Right lung (tissue), 2 donors: ENCODE measurements at regions not wholly inside any gene's neighbourhood (a gene's known extent, or its start where the extent isn't known, plus 50 kb on each side); places are given as distances from the start of the nearest gene placed in this dataset.
"Not testable (repeated sequence)": the region's sequence is repeated elsewhere in the genome, so short reads cannot be mapped to it uniquely, and the experiment has no call there.

Experiments used
- DNase-seq, 2 donors: peaks; one replicate each; pipeline ENCODE4 v3.0.0-alpha.2; 2013

DNA sequence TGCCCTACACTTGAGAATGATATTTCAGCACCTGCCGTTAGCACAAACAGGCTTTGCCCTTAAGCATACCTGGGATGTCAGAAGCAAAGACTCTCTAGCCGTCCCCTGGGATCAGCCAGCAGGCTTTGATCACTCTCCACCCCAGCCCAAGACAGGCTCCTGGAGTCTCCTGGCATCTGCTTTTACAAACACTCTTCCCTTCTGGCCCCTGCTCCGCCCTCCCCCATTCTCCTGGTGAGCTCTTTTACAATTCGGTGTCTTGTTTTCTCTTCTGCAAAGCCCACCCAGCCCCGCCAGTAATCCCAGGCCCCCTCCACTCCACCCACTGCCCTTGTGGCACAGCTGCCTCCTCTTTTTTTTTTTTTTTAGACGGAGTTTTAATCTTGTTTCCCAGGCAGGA, 50.4 kb downstream of the KATNIP start:
- no peak for DNase-seq

DNA sequence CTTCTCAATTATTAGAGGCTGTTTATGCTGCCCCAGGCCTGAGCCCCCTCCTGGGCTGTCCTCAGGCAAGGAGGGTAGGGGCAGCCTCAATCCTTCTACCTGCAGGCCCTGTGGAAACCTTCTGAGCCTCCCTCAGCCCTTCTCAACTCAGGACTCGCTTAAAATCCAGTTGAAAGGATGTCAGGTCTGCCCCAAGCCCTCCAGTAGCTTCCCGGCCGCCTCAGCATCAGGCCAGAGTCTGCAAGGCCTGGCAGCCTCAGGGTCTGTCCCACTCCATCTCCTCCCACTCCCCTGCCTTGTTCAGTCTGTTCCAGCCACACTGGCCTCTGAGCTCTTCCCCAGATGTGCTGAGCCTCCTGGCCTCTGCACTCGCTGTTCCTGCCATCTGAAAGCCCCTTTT, 52.2 kb downstream of the KATNIP start:
- DNase-seq, result no peak

DNA sequence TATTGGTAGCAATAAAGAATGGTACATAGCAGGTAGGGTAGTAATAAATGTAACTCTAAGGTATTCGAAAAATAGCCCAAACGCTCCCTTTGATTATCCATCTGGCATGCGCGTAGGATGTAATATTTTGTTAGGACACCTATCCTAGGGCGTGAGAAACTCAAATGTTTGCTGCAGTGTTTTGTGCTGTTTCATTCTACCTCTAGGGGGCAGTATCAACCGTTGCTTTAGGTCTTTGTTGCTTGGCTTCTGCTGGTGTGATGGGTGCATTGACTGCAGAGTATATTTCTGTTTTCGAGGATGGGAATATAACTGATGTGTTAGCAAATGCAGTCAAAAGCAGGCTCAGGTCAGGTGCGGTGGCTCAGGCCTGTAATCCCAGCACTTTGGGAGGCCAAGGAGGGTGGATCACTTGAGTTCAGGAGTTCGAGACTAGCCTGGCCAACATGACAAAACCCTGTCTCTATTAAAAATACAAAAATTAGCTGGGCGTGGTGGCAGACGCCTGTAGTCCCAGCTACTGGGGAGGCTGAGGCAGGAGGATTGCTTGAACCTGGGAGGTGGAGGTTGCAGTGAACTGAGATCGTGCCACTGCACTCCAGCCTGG, 55.7 kb downstream of the KATNIP start:
- DNase-seq, result peak in 1 of 2 donors; percentile 48

DNA sequence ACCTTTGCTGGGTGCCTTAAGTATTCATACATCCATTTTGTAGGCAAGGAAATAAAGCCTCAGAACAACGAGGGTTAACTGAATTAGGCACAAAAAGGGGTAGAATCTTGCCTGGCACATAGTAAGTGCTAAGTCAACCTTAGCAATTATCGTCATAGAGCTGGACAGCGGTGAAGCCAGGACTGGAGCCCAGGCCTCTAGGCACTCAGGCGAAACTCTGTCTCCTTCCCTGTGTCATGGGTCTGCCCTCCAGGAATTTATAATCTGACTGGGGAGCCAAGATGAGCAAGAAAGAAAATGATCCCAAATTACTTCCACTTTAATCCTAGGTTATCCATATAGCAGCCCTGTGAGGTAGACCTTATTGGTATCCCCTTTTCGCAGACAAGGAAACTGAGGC, 61.4 kb downstream of the KATNIP start:
- no peak for DNase-seq

DNA sequence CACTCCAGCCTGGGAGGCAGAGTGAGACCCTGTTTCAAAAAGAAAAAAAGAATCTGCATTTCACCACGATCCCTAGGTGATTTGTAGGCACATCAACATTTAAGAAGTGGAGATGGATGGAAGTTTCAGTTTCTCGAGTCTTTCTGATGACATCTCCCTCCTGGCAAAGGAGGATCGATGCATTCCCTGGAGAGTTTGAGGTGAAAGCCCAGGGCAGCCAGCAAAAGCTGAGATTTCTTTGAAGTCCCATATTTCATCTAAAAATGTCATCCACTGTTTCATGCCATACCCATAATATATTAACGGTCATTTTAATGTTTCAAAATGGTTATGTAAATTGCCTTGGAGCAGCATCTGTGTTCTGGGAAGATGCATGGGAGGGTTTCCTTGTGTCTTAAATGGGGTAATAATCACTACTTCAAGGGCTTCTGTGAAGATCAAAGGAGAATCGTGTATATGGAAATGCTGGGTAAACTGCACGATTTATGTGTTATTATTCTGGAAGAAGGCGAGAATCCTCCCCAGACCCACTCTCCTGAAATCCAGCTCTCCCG, 63.4 kb downstream of the KATNIP start:
- DNase-seq, result no peak

DNA sequence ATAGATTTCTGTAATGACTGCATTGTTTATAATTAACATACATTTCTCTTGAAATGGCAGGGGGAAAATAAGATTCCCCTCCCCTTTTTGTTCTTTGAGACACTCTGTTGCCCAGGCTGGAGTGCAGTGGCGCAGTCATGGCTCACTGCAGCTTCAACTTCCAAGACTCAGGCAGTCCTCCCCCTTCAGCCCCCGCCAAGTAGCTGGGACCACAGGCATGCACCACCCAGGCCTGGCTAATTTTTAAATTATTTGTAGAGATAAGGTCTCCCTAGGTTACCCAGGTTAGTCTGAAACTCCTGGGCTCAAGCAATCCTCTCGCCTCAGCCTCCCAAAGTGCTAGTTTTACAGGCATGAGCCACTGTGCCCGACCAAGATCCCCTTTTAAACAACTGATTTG, 67.7 kb downstream of the KATNIP start:
- no peak for DNase-seq

DNA sequence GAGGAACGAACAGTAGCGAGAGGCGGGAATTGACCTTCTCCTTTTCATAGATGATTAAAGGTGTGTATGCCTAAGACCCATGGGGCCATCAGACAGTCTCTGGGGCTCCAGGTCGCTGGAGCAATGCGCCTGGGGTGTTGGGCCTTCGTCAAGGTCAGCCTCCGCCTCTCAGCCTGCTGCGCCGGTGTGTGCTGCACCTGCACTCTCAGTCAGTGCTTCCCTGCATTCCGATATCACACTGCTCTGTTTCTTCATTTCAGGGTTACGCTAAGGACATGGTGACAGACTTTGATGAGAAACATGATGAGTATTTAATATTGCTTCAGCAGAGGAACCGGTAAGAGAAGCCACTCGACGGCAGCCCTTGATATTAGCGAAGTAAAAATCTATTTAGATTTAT, 68.2 kb downstream of the KATNIP start:
- DNase-seq, result no peak

DNA sequence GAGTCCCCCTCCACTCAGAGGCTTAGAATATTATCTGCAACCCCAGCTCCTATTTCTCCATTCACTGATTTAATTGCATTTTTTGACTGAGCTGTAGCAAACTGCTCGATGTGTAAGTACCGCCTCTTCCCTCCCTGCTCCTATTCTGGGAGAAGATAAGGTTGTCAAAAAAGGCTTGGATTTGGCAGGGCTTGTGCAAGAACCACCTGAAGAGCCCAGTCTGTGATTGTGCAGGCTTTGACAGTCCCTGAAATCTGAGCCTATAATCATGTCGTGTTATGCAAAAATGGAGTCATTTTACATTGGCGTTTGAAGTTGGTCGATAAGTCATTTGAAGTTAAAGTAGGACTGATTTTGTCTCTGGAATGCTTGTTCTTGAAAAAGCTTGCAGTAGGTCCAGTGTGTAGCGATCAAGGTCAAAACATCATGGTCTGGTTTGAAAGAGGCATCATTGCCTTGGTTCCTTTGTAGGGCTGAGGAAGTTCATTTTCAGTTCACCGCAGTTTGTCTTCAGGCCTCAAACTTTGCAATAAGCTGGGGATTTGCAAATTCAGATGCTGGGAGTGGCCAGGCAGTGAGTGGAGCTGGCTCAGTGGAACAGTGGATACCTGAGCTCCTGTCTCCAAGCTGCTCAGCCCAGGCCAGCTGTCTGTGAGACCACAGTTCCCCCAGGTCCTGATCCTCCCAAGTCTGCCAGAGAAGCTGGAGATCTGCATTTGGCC, 68.8 kb downstream of the KATNIP start:
- no peak for DNase-seq

DNA sequence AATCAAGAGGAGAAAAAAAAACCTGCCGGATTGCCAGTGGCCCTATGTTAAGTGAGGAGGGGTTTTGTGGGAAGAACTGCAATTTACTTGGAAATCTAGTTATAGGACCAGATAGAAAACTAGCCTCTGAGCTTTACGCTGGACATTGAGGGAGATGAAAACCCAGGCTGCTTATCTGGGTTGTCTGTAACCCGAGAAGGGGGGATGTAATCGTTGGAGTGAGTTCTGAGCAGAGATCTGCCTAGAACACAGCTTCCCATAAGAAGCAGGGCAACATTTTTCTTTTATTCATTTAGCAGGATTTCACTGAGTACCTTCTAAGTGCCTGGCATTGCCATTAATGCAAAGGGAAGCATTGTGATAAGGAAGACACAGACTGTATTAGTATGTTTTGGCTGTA, 70.6 kb downstream of the KATNIP start:
- DNase-seq, result no peak

DNA sequence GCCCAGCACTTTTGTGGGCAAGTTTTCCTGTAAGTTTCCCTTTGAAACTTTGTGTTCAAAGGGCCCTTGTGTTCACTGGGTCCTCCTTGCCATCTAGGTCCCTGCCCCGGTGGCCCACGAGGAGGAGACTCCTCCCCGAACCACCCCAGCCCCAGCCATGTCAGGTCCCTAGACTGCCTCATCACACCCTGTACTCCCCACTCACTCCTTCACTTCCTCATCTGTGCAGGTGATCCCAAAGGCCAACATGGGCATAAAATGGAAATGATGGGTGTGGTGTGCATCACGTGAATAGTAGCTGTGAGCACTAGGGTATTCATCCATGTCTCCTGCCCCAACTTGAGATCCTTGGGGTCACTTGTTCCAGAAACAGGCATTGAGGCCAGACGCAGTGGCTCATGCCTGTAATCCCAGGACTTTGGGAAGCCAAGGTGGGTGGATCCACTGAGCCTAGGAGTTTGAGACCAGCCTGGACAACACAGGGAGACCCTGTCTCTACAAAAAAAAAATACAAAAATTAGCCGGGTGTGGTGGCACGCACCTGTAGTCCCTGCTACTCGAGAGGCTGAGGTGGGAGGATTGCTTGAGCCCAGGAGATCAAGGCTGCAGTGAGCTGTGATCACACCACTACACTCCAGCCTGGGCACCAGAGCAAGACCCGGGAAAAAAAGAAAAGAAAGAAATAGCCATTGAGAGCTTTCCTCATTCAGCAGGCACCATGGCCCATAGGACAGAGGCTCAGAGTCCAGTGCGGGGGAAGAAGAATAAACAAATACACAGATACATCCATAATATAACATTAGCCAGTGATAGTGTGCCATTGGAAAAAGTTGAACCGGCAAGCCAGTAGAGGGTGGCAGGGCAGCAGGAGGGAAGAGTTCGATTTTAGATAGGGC, 74.5 kb downstream of the KATNIP start:
- no peak for DNase-seq

DNA sequence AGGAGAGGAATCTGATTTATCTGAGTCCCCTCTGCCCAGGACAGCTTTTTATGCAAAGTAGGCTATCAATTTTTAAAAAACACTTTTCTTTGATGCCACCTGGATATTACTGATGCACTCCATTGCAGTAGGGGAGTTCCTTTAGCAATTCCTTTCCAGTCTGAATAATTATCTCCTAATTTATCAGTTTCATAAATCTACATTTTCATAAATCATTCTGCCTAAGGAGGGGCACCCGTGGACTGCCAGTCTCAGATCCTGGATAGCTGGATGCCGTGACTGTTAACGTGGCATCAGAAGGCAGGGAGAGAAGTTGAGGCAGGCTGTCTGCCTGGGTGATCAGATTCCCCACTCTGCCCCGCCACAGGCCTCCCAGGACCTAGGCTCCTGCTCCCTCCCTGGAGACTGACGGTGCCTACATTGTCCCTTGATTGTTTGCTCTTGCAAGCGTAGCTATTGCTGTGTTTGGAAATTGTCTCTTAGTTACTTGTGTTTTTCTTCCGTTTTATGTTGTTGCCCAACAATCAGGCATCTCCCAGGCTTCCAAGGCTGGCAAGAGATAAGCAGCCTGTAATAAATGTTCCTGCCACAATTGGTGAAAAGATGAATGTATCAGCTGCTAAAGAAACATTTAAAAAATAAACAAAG, 75.2 kb downstream of the KATNIP start:
- peak; percentile 66 to 78 for DNase-seq

DNA sequence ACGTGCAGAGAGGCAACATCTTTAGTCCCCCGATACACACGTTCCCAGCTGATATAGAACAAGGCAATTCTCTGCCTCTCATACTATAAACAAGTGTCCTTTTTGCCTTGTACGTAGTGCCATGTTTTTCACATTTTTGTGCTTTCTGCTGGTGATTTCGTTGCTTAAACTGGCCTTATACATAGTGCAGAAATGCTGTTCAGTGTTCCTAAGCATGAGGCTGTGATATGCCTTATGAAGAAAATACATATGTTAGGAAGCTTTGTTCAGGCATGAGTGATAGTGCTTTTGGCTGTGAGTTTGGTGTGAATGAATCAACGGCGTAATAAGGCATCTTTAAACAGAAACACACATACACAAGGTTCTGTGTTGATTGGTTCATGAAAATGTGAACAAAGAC, 77.2 kb downstream of the KATNIP start:
- DNase-seq, result no peak

DNA sequence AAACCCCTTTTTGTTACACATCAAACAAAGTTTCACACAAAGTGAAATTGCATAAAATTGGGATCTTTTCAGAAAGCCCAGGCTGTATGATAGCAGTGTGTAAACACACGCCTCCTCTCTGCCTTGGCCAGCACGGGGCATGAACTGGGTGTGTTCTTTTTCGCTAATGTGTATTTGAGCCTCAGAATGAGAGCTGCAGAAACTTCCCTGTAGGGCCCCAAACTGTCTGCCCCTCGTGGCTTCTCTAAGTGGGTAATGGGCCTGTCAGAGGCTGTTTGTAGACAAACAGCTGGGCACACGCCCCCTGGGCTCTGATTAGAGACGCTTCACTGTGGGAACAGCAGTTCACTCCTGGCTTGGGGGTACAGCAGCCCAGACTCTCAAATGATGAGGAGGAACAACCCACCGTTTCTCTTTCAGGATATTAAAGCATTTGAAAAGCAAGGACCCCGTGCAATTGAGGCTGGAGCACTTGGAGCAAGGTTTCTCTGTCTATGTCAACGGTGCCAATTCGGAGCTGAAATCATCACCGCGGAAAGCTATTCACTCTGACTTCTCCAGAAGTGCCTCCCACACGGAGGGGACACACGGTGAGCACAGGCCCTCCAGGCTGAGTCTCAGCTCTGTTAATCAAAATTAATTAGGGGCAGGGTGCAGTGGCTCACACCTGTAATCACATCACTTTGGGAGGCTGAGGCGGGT, 78.4 kb downstream of the KATNIP start:
- DNase-seq, result peak in 1 of 2 donors; percentile 43

DNA sequence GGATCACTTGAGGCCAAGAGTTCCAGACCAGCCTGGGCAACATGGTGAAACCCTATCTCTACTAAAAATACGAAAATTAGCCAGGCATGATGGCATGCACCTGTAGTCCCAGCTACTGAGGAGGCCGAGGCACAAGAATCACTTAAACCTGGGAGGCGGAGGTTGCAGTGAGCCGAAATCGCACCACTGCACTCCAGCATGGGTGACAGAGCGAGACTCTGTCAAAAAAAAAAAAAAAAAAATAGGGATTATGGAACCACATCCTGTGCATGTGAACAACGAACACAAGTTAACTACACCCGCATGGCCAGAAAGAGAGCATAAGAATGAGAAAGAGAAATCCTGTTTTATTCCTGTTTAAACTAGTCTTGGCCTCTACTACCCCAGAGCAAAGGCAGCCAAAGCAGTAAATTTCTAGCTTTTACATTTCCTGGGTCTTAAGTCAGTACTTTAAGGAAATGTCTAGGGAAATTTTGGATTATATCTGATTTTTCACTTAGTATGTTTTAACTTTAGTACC, 79.1 kb downstream of the KATNIP start:
- not testable (repeated sequence) for DNase-seq

DNA sequence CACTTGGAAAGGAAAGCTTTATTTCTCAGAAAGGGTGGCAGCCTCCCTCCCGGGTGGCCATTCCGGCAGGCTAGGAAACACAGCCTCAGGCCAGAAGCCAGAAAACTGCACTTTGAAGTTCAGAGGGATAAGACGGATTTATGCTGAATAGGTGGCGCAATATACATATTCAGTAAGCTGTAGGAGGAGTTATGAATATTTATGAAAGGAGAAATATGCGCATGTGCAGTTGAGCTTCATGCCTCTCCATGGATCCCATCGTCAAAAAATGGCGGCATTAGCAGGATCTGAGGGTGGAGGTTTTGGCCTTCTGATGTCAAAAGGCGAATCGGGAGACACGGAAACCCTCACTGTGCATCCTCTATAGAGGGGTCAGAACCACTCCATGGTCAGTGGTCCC, 82.3 kb downstream of the KATNIP start:
- no peak for DNase-seq

DNA sequence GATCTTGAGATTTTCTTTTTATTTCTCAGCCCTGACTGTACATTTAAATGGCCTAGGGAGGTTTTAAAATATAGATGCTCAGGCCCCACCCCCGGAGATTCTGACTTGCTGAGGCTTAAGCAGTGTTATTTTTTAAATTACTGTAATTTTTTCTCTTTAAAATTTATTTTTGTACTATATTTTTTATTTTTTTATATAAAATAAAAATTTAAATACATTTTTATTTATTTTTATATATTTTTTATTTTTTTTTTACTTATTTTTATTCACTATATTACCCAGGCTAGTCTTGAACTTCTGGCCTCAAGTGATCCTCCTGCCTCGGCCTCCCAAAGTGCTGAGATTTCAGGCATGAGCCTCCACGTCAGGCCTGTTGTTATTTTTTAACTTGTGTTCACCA, 83.3 kb downstream of the KATNIP start:
- no peak for DNase-seq

DNA sequence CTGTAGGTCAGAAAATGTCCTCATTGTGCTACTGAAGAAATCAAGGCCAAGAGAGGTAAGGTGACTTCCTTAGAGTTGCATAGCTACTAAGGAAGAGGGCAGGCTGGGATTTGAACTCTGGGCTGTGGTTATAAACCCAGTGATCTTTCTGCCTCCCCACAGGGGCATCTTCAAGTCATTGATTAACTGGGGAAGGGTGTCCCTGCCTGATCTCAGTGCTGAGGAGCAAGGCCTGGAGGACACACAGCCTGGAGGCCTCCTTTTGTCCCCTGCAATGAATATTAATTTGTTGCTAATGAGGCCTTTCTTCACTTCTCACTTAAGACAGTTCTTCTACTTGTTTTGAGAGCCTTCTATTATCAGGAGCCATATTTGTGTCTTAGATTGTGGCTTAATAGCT, 83.8 kb downstream of the KATNIP start:
- DNase-seq, result no peak

DNA sequence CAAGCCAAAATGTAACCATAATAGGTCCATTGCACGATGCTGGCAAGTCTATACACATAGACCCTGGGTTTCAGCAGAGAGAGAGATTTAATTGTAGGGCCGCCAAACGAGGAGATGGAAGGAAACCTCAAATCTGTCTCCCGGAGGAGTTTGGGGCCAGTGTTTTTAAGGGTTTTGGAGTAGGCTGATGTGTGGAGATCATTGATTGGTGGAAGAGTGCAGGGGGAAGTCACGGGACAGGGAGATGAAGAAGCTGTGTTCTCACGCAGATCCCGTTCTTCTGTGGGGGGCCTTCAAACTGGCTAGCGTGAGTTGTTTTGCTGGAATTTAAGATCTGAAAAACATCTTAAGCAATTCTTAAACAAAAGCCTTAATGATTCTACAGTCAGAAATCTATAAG, 84.8 kb downstream of the KATNIP start:
- no peak for DNase-seq

DNA sequence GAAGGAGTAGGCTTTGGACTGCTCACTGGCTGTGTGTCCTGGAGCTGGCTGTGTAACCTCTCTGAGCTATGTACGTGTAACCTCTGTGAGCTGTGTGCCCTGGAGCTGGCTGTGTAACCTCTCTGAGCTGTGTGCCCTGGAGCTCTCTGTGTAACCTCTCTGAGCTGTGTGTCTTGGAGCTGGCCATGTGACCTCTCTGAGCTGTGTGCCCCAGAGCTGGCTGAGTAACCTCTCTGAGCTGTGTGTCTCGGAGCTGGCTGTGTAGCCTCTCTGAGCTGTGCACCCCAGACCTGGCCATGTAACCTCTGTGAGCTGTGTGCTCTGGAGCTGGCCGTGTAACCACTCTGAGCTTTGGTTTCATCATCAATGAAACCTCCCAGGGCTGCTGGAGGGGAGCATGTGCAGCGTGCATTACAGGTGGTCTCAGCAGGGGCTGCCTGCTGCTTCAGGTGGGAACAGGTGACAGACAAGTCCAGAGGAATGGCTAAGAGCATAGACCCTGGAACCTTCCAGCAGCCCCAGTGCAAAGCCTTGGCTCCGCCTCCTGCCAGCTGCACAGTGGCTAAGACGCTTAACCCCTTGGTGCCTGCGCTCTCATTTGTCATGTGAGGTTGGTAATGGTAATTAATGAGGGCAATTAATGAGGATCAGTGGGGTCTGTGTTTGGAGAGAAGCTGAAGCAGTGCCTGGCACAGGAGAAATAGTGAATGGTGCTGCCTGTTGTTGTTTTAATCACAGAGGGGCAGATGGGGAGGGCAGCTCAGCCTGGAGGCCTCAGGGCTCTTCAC, 86.7 kb downstream of the KATNIP start:
- DNase-seq, result no peak

DNA sequence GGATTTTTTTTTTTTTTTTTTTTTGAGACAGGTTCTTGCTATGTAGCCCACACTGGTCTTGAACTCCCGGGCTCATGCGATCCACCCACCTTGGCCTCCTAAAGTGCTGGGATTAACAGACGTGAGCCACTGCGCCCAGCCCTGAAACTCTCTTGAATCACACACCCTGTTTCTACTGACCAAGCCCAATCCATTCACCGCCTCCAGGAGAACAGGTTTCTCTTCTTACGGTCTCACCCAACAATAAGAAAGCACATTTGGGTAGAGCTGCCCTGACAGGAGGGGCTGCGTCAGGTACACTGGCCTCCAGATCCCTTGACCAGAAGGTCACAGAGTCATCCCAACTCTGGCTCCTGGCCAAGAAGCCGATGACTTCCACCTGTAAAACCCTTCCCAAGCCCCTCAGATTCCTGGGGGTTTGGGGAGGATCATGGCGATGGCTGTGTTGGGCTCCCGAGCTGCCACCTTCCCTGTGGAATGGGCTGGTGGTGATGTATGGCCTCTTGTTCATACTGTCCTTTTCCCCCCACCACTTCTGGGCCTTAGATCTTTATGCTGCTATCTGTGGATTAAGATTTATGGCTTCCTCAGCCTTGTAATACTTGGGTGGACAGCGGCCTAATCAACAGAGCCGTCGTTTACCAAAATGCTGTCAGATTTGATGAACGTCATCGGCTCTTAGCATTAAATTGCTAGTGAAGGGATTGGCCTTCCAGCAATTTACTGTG, 89.1 kb downstream of the KATNIP start:
- DNase-seq, result no peak
